ENCODE measurements at regions not wholly inside any gene's neighbourhood (a gene's known extent, or its start where the extent isn't known, plus 50 kb on each side); places are given as distances from the start of the nearest gene placed in this dataset.

GRCh38 chr1:112800289-112800688, 85.2 kb upstream of the PPM1J start:
- TF ChIP-seq RARB (CRISPR knock-in tag; IDR thresholded peaks at IDR 0.05) (no peak), CSDC2 (CRISPR knock-in tag; IDR thresholded peaks at IDR 0.05) (no peak), SNAI2 (CRISPR knock-in tag; IDR thresholded peaks at IDR 0.05) (no peak), POU6F1 (CRISPR knock-in tag; IDR thresholded peaks at IDR 0.05; ENCODE audit: borderline replicate concordance, low read depth) (no peak), ZFP30 (CRISPR knock-in tag; IDR thresholded peaks at IDR 0.05) (no peak), ZFP3 (CRISPR knock-in tag; IDR thresholded peaks at IDR 0.05) (no peak), PATZ1 (CRISPR knock-in tag; IDR thresholded peaks at IDR 0.05; ENCODE audit: borderline replicate concordance) (no peak), TOX (CRISPR knock-in tag; IDR thresholded peaks at IDR 0.05; ENCODE audit: borderline replicate concordance) (no peak), ARNTL (CRISPR knock-in tag; IDR thresholded peaks at IDR 0.05; ENCODE audit: borderline replicate concordance, low read depth) (no peak)
- TF ChIP-seq, protein P1, sequence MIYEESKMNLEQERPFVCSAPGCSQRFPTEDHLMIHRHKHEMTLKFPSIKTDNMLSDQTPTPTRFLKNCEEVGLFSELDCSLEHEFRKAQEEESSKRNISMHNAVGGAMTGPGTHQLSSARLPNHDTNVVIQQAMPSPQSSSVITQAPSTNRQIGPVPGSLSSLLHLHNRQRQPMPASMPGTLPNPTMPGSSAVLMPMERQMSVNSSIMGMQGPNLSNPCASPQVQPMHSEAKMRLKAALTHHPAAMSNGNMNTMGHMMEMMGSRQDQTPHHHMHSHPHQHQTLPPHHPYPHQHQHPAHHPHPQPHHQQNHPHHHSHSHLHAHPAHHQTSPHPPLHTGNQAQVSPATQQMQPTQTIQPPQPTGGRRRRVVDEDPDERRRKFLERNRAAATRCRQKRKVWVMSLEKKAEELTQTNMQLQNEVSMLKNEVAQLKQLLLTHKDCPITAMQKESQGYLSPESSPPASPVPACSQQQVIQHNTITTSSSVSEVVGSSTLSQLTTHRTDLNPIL (CRISPR knock-in tag; IDR thresholded peaks at IDR 0.05; ENCODE audit: low read depth) = no peak
